Esophagus squamous epithelium (tissue), 4 donors: ENCODE measurements at regions not wholly inside any gene's neighbourhood (a gene's known extent, or its start where the extent isn't known, plus 50 kb on each side); places are given as distances from the start of the nearest gene placed in this dataset.

Source experiments
- CTCF ChIP-seq, 6 experiments: fragments of 450-650 bp in 4 of 6; fragments of 200-600 bp in 2 of 6; sonication (generic) in 2 of 6; IDR thresholded peaks; one replicate each; pipeline ENCODE4 v1.5.1; 2016 to 2019; ENCODE audit warnings: antibody characterized with exemption in 6 of 6, mild to moderate bottlenecking in 4 of 6, moderate library complexity in 4 of 6
- POLR2A ChIP-seq, 4 donors: fragments of 450-650 bp; IDR thresholded peaks; one replicate each; pipeline ENCODE4 v1.6.1; 2017; ENCODE audit warnings: antibody characterized with exemption in 4 of 4, mild to moderate bottlenecking in 4 of 4, moderate library complexity in 3 of 4

- TF ChIP-seq CTCF (IDR thresholded peaks at IDR 0.05) (no peak), POLR2A (IDR thresholded peaks at IDR 0.05) (no peak)
Measured at GRCh38 chr11:71302534-71302909, 50.1 kb upstream of the SHANK2 start.
